ENCODE measurements at regions not wholly inside any gene's neighbourhood (a gene's known extent, or its start where the extent isn't known, plus 50 kb on each side); places are given as distances from the start of the nearest gene placed in this dataset.
A peak's percentile ranks its signal among the peaks of the same experiment; 100 is the strongest.
"Not testable (repeated sequence)": the region's sequence is repeated elsewhere in the genome, so short reads cannot be mapped to it uniquely, and the experiment has no call there.

- peak; percentile 53 for DNase-seq (ENCODE audit: low read depth)
These were observed 208.3 kb downstream of the PPP1R3A start for GRCh38 chr7:113710310-113711096.

DNA sequence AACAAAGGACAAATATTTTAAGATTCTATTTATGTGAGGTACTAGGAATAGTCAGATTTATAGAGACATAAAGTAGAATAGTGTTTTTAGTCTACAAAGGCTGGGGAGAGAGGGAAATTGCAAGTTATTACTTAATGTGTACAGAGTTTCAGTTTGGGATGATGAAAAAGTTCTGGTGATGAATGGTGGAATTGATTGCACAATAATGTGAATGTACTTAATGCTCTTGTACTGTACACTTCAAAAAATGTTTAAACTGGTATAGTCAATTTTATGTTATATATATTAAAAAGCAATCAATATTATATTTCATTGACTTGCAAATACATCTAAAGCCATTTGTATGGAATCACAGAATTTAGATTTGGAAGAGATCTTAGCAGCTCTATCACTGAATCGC lies 213.4 kb downstream of the PPP1R3A start:
- DNase-seq (ENCODE audit: low read depth) = no peak

DNA sequence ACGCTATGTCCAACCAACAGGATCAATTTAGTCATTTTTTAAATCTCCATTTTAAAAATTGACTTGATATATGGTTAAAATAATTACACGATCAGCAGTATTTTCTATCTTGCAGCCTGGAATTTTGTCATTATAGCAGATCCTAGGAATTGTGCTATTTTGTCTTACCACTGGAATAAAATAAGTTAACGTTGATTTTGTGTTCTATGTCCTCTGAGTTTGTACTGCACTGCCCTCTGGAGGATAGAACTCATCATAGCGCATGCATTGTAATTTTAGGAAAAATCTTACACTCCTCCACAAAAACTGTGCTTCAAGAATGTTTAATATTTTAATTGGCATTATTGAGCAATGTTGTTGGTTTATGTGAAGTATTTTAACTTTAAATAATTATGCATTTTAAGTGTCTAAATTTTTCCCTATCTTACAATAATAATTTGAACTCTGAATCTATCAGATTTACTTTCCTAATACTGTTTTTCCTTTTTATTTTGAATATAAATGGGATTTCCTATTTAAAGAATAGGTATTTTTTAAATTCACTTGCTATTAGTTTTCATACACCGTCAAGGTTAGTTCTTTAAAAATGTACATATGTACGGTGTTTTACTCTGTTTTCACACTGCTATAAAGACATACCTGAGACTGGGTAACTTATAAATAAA lies 220.1 kb downstream of the PPP1R3A start:
- DNase-seq (ENCODE audit: low read depth) = no peak

- no peak for DNase-seq (ENCODE audit: low read depth)
These were observed 224.7 kb downstream of the PPP1R3A start for GRCh38 chr7:113694149-113694548.

DNA sequence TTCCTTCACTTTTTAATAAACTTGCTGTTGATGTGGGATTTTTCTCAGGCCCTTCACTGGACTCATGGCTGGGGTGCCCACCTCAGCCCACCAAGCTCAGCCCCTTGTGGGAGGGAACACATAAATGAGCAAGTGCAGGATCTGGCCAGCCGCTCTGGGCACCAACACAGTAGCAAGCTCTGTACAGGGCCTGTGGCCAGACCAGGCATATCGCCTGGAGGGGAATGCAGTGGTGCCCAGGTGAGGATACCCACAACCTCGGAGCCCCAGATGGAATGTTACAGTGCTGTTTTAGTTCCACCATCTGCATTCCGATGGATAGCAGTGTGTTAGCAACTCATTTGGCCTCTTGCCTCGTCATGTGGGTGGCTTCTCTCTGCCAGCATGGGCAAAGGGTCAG lies 234.6 kb downstream of the PPP1R3A start:
- no peak for DNase-seq (ENCODE audit: low read depth)

- DNase-seq (ENCODE audit: low read depth) = no peak
These were observed 241.0 kb downstream of the PPP1R3A start for GRCh38 chr7:113677811-113678210.

DNA sequence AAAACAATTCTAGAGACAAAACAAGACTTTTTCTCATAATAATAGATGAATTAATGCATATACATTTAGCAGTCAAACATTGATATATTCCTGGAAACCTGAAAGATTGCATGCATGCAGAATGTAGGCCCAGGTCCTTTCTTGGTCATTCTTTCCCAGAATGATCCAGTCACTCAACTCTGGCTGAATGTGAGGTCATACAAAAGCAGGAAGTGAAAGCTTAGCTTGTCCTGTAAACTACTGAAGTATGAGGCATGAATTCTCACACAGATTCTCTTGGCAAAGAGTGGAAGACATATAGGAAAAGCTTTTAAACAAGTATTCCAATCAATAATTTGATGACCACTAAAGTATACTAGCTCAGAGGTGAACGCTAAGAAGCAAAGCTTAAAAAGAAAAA lies 253.9 kb downstream of the PPP1R3A start:
- no peak for DNase-seq (ENCODE audit: low read depth)

DNA sequence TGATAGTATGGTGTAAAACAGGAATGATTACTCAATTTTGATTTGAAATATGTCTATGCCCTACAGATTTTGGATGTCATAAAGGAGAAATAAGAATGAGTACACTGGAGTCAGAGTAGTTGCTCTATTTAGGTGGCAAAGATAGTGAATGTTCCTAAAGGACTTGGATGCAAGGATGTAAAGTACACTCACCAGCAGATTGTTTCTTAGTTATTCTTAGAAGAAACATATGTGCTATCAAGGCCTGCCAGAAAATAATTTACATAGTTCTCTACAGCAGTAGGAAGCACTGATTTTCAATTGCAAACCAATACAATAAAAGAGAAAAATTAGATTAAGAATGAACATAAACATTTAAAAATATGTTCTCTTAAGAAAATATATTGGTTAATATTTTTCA lies 259.4 kb downstream of the PPP1R3A start:
- DNase-seq (ENCODE audit: low read depth) = no peak

- DNase-seq (ENCODE audit: low read depth) = no peak
These were observed 261.2 kb downstream of the PPP1R3A start for GRCh38 chr7:113657603-113658002.

GRCh38 chr7:113652501-113652900 lies 266.3 kb downstream of the PPP1R3A start:
- DNase-seq (ENCODE audit: low read depth) = peak; percentile 47

- DNase-seq (ENCODE audit: low read depth) = no peak
These were observed 269.3 kb downstream of the PPP1R3A start for GRCh38 chr7:113649556-113649955.

GRCh38 chr7:113639221-113639620 lies 279.6 kb downstream of the PPP1R3A start:
- no peak for DNase-seq (ENCODE audit: low read depth)

- DNase-seq (ENCODE audit: low read depth) = no peak
These were observed 281.9 kb downstream of the PPP1R3A start for GRCh38 chr7:113636727-113637421.

- DNase-seq (ENCODE audit: low read depth) = no peak
These were observed 283.3 kb downstream of the PPP1R3A start for GRCh38 chr7:113635492-113635891.

- no peak for DNase-seq (ENCODE audit: low read depth)
These were observed 285.7 kb downstream of the PPP1R3A start for GRCh38 chr7:113633073-113633472.

DNA sequence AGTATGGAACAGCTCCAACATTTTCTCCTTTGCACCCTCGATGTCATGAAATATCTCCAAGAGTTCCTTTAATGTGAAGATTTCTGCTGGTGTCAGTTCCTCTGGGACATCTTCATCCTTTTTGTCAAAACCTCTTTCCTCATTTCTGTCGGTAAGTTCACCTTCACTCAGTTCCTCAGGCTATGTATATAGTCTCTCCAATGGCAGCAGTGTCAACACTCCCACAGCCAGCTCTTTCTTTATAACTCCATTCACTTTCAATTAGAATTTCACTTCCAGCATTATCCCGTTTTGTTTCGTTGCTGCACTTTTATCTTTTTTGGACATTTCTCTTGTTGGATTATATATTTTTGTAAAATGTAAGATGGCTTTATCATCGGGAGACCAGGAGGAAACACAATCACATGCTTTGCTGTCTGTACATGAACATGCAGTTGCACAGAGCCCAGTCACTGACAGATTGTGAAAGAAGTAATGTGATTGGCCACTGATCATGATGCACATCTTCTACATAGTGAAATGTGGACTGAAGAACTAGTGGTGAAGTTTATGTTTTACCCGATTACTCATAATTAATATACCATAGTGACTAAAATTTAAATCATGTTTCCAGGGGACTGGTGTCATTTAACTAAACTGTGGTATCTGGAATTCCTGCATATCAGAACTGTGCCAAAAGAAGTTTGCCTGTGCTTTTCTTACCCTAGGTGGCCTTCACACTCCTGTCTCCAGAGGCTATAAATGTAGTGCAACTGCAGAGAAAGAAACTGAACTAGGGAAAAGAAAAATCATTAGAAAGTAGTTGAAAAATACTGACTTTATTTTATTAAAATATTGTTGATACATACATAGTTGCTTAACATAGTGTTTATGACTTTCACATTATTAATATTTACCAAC lies 289.6 kb downstream of the PPP1R3A start:
- no peak for DNase-seq (ENCODE audit: low read depth)

- DNase-seq (ENCODE audit: low read depth) = no peak
These were observed 293.2 kb downstream of the PPP1R3A start for GRCh38 chr7:113625494-113626102.

DNA sequence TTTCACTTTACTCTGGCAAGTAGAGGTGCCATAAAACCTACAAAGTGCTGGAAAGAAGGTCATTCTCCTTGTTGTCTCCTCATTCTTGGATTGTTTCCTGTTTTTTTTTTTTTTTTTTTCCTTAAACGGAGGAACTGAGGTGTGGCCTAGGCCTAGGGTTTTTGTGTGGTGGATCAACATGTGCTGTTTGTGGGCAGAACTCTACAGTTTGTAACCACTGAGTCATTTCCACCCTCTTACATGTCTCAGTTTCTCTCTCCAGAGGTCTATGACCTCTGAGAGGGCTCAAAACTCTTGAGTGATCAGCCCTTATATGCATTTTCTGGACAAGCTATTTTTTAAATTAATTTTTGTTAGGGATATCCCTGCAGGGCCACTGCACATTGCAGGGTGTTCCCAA lies 296.0 kb downstream of the PPP1R3A start:
- no peak for DNase-seq (ENCODE audit: low read depth)

DNA sequence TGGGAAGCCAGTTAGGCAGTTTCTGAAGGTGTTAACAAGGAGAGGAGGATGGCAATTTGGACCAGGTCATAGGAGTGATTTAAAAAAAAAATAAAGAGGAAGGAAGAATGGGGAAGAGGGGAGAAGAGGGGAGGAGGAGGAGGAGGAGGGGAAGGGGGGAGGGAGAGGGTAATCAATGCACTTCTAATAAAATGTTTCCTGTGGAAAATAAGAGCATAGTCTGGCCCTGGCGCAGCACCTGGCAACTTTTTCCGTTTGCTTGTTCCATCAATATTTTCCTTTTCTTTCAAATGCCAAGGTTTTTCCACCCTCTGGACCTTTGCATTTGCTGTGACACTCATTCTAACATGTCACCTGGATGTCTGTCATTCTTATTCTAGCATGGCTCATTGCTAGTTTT lies 308.2 kb downstream of the PPP1R3A start:
- DNase-seq (ENCODE audit: low read depth) = no peak

GRCh38 chr7:113608782-113609181 lies 310.0 kb downstream of the PPP1R3A start:
- no peak for DNase-seq (ENCODE audit: low read depth)

GRCh38 chr7:113606325-113606724 lies 312.5 kb downstream of the PPP1R3A start:
- no peak for DNase-seq (ENCODE audit: low read depth)

DNA sequence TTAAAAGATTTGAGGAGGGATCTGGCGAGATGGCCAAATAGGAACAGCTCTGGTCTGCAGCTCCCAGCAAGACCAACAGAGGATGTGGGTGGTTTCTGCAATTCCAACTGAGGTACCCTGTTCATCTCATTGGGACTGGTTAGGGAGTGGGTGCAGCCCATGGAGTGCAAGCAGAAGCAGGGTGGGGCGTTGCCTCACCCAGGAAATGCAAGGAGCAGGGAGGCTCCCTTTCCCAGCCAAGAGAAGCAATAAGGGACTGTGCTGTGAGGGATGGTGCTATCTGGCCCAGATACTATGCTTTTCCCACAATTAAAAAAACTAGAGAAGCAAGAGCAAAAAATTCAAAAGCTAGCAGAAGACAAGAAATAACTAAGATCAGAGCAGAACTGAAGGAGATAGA lies 318.4 kb downstream of the PPP1R3A start:
- not testable (repeated sequence) for DNase-seq (ENCODE audit: low read depth)

Measured in HS-5 (cell line).